GM18861 (cell line): ENCODE measurements at regions not wholly inside any gene's neighbourhood (a gene's known extent, or its start where the extent isn't known, plus 50 kb on each side); places are given as distances from the start of the nearest gene placed in this dataset.

Experiments
- ATAC-seq: cut with Tn5 transposase; IDR thresholded peaks from one replicate; pipeline ENCODE4 v1.9.1; 2021; ENCODE audit not compliant: unreplicated experiment

GRCh38 chr2:145015561-145015960 lies 495.6 kb upstream of the ZEB2 start:
- no peak for ATAC-seq

DNA sequence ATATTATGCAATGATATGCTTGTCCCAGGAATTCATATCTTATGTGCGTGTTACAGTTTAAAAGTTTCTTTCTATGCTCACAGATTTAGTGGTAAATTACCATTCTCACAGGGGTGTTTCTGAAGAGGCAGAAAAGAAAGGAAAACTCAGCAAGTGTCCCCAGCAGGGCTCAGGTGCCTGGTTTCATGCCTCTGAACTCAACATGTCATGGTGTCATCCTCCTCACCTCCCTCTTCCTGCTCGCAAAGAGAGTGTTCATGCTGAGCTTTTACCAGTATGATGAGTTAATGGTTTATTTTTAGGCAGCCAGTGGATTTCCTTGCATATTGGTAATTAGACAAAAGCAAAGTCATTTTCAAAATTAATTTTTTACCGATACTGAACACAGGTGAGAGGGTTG lies 492.9 kb upstream of the ZEB2 start:
- no peak for ATAC-seq

DNA sequence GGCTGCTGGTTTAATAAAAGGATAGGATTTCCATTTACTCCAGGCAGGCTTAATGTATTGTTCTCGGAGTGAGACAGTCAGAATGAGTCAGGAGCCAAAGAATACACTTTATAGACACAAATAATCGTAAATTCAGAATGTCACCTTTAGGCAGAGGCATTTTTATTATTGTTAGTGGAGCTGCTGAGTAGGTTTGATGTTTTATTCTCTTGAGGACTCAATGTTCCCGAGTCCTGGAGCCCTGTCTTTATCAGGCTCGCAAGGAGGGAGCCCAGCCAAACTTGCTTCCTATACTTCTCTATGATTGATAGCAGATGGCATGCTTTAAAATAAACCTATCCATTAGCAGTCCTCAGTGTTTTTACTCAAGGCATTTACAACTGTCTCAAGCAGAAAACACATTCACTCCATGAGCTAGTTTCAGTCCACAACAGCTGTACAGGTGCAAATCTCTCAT lies 492.3 kb upstream of the ZEB2 start:
- ATAC-seq, result no peak

GRCh38 chr2:145010635-145011034 lies 490.7 kb upstream of the ZEB2 start:
- no peak for ATAC-seq

DNA sequence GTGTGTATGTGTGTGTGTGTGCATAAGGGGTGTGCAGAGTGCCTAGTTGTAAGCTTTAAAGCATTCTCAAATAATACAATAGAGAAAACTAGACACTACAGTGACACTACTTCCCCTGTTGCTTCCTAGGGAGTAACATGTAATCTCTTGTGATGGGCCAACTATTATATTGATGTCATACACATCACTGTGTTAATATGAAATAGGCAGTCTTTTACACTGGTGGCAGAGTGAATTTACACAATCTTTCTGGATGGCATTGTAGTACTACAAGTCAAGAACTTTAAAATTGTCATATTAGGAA lies 488.0 kb upstream of the ZEB2 start:
- no peak for ATAC-seq

DNA sequence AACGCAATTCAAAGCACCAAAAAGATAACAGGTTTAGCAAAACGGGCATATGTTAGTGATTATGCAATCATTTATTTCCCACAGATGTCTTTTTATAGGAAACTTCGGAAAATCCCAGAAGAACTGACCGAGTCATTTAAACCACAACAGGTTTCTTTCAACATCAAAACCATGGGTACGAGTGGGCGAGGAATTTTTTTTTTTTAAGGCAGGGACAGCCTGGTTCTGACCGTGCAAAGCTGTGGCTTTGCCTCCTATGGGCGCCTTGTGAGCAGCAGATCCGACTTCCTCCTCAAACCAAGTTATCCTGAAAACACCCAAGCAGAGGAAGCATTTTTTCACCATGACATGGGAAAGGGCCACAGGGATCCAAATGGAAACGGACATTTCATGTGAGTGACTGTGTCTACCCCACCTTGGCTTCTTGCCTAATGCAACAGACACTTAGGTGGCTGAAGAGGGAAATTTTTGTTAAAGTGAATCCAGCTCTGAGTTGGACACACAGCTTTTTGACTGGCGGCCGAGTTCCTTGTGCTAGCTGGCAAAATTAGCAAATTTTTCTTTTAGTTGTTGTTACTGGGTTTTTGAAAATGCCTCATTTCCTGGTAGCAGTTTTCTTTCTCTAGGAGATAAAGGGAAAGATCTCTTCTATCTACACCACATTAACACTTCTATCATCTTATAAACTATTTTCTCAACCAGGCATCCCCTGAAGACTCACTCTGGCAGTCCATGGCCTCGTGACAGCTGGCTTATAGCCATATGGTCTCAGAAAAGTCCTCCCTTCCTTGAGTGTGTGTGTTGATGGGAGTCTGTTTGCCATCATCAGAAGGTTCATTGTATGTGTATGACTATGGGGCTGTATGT lies 487.4 kb upstream of the ZEB2 start:
- ATAC-seq, result no peak

DNA sequence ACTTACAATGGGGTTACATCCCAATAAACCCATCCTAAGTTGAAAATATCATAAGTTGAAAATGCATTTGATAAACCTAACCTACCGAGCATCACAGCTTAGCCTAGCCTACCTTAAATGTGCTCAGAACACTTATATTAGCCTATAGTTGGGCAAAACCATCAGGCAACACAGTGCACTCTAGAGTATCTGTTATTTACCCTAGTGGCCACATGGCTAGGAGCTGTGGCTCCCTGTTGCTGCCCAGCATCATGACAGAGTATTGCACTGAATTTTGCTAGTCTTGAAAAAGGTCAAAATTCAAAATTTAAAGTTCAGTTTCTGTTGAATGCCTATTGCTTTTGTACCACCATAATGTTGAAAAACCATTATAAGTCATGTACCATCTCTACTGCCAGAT lies 482.7 kb upstream of the ZEB2 start:
- ATAC-seq, result no peak

DNA sequence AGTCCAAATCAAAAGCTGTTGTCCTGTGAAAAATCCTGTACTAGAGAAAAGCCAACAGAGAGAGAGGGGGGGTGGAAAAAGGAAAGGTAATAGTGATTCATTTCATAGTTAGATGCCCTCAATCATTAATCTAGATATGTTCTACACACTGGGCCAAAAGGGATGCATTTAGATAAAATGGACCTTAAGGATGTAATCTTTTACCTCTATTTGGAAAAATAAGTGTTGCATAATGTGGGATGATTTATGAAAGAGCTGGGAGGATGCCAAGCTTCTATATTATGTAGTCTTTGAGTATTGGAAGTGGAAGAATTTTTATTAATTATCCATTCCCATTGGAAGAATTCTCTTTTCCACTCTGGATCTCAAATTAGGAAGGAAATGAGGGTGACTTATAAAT lies 480.5 kb upstream of the ZEB2 start:
- no peak for ATAC-seq

GRCh38 chr2:144999936-145000335 lies 480.0 kb upstream of the ZEB2 start:
- no peak for ATAC-seq

GRCh38 chr2:144999071-144999875 lies 479.4 kb upstream of the ZEB2 start:
- ATAC-seq, result no peak

GRCh38 chr2:144998435-144998834 lies 478.5 kb upstream of the ZEB2 start:
- ATAC-seq, result no peak

DNA sequence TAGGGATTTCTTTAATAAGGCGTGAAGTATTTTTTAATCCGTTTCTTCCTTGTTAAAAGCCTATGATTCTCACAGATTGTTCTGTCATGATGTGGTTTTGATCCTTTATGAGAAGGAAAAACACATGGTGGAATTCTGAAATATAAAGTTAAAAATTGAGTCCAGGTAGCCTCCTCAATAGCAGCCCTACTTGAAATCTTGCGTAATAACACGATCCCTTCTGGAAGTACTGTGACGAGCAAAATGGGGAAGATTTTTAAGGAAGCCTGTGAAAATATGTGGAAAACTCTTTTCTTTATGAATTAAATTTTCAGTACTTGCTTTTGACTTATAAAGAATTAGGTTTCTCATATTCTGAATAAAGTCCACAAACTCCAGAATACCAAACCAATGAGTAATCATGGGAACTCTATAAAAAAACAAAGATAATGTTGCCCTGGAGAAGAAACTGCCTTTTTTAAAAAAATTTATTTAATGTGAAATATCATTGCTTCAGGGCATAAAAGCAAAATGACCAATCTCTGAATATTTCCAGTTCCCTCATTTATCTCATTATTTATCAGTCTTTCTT lies 476.4 kb upstream of the ZEB2 start:
- ATAC-seq, result no peak

GRCh38 chr2:144995482-144995881 lies 475.6 kb upstream of the ZEB2 start:
- no peak for ATAC-seq

DNA sequence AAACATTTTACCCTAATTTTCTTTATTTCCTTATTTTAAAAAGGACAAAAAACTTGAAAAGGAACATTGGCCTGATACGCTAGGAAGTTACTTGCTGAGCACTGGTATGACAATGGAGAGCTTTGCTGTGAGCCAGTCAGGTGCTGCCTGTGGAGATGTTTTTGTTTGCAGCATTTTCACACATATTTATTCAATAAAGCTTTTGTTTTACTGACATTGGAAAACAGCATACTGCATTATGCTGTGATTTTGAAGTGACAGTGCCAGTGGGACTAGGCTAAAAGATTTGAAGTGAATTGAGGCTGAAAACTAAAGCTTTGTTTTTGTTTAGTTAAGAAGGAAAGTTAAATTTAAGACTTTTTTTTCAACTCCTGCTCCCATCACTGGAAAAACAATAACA lies 470.7 kb upstream of the ZEB2 start:
- no peak for ATAC-seq

- no peak for ATAC-seq
Measured at GRCh38 chr2:144989579-144990270, 469.8 kb upstream of the ZEB2 start.

GRCh38 chr2:144988591-144988990 lies 468.7 kb upstream of the ZEB2 start:
- ATAC-seq, result no peak

GRCh38 chr2:144986691-144987090 lies 466.8 kb upstream of the ZEB2 start:
- ATAC-seq, result no peak

DNA sequence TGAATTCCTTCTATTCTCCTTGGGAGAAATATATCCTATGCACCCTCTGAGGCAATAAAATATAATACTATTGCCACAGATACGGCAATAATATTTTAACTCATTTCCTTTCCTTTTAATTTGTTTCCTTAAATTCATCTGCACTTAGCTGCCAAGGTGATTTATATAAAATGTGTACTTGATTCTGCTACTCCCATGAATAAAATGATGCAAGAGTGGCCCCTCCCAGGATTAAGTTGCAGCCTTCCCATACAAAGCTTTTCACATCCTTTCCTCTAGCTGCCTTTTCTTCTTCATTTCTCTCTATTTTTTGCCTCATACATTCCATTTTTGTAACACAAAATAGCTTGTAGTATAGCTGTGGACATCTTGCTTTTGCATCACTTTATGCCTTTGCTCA lies 464.1 kb upstream of the ZEB2 start:
- ATAC-seq, result no peak

GRCh38 chr2:144983107-144983506 lies 463.2 kb upstream of the ZEB2 start:
- ATAC-seq, result no peak

DNA sequence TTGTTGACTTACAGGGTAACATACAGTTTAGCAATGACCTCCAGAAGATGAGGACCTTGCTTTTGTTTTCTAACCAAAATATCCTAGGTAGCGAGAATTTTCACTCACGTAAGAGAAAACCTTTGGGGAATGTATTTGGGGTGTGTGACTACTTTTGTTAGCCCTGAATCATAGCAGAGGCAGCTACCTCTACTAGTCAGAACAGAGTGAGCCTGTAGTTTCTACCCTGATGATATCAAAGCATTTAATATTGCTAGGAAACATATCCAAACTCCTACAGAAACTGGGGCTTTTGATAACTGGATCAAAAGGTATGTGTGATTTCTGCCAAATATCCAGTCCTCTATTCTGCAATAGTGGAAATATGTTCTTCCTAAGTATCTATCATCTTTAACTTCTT lies 462.6 kb upstream of the ZEB2 start:
- ATAC-seq, result no peak

DNA sequence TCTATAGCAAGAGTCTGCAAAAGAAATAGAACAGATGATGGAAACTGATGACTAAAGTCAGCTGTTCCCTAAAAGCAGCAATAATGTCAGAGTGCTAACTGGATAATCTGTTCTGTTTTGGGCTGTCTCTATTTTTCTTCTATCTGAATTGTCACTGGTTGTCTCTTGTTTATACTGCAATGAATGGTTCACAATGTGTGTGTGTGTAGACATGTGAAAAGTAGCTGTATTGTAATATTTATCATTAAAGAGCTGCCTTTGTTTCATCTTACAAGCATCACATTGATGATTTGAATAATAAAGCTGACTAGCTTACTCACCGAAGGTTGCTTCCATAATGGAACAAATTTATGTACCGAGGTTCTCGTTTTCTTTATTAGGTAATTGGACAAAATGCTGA lies 456.0 kb upstream of the ZEB2 start:
- no peak for ATAC-seq
